ENCODE measurements at regions not wholly inside any gene's neighbourhood (a gene's known extent, or its start where the extent isn't known, plus 50 kb on each side); places are given as distances from the start of the nearest gene placed in this dataset.

- H3K27ac ChIP-seq, result no peak overlapping the region
- POLR2A ChIA-PET, result no interaction called here
- peak in 1 of 2 experiments; percentile 36 for DNase-seq (ENCODE audit: low read depth in 1 of 2, low spot score in 1 of 2)
- H3K4me3 ChIP-seq, result no peak overlapping the region
- WGBS (ENCODE audit: missing lambda C conversion rate), result 13% methylated on average over 5 of the region's 5 CpGs
- peak; percentile 49 to 81; a peak in 3 of 6 replicates for ATAC-seq
- no peaks in the 10 kb centered on the region for H3K4me1 ChIP-seq
- peak; percentile 34 to 52; a peak in 3 of 5 replicates for TF ChIP-seq RAD21 (conservative IDR thresholded peaks at IDR 0.05 in 1 of 2, IDR thresholded peaks at IDR 0.05 in 1 of 2)
- peak; percentile 55 for TF ChIP-seq CTCF (IDR thresholded peaks at IDR 0.05)
- no peak for TF ChIP-seq CBX8 (IDR thresholded peaks at IDR 0.05)
- TF ChIP-seq ATOH8 (CRISPR knock-in tag; IDR thresholded peaks at IDR 0.05; ENCODE audit: low read depth), result no peak
- H3K9me3 ChIP-seq, result no peaks in the 10 kb centered on the region
- CTCF ChIA-PET, result interaction anchor here (1.0 to 1.7 kb wide), 6 partner anchors 11 to 555 kb away, joined by 3 to 6 read pairs (median 5); no protein-coding TSS in a partner anchor
- H3K4me2 ChIP-seq, result no peak overlapping the region
- FAIRE-seq, result no peak
Observed at GRCh38 chr2:18404708-18405107, 155.7 kb downstream of the RDH14 start.

GRCh38 chr2:18403921-18404522 lies 156.4 kb downstream of the RDH14 start:
- 58% methylated on average over 4 of the region's 4 CpGs for WGBS (ENCODE audit: missing lambda C conversion rate)
- DNase-seq (ENCODE audit: low read depth in 1 of 2, low spot score in 1 of 2) (no peak), FAIRE-seq (no peak), ATAC-seq (no peak)
- Histone ChIP-seq H3K4me1 (no peaks in the 10 kb centered on the region), H3K9me3 (no peaks in the 10 kb centered on the region), H3K4me2 (no peak overlapping the region), H3K4me3 (no peak overlapping the region), H3K27ac (no peak overlapping the region)
- ChIA-PET CTCF (interaction anchor here (1.1 to 1.7 kb wide), 5 partner anchors 10 to 60 kb away, joined by 3 to 6 read pairs (median 5); no protein-coding TSS in a partner anchor), POLR2A (no interaction called here)
- TF ChIP-seq CHD2 (IDR thresholded peaks at IDR 0.05; ENCODE audit: low read length, partially characterized antibody) (no peak), CEBPB (IDR thresholded peaks at IDR 0.05) (no peak), TFCP2L1 (CRISPR knock-in tag; IDR thresholded peaks at IDR 0.05) (no peak), EP300 (IDR thresholded peaks at IDR 0.05) (no peak), MYC (IDR thresholded peaks at IDR 0.05; ENCODE audit: borderline replicate concordance, low read length) (no peak), MAX (IDR thresholded peaks at IDR 0.05) (no peak), JUNB (IDR thresholded peaks at IDR 0.05) (no peak), GATA3 (IDR thresholded peaks at IDR 0.05; ENCODE audit: borderline replicate concordance) (no peak)

- no peak for TF ChIP-seq NFE2L2 (conservative IDR thresholded peaks at IDR 0.05; ENCODE audit: low read length)
- no peak for TF ChIP-seq HDAC2 (IDR thresholded peaks at IDR 0.05)
- TF ChIP-seq ZC3H11A (IDR thresholded peaks at IDR 0.05), result no peak
- TF ChIP-seq CBX8 (IDR thresholded peaks at IDR 0.05), result no peak
- TF ChIP-seq MAX (IDR thresholded peaks at IDR 0.05), result no peak
- no peak for TF ChIP-seq HES2 (IDR thresholded peaks at IDR 0.05)
- no peak for TF ChIP-seq BCL3 (IDR thresholded peaks at IDR 0.05)
- TF ChIP-seq SMC3 (IDR thresholded peaks at IDR 0.05), result no peak
- Histone ChIP-seq H3K9me3 (no peaks in the 10 kb centered on the region), H3K4me1 (no peaks in the 10 kb centered on the region), H3K4me3 (no peak overlapping the region), H3K4me2 (no peak overlapping the region), H3K27ac (no peak overlapping the region)
- ATAC-seq, result no peak
- DNase-seq (ENCODE audit: low read depth in 1 of 2, low spot score in 1 of 2), result no peak
- POLR2A ChIA-PET, result no interaction called here
- CTCF ChIA-PET, result no interaction called here
- 27% methylated on average over 2 of the region's 2 CpGs for WGBS (ENCODE audit: missing lambda C conversion rate)
- FAIRE-seq, result no peak
Observed at GRCh38 chr2:18402831-18403230, 157.6 kb downstream of the RDH14 start.
